HL-60 (cell line): ENCODE measurements at regions not wholly inside any gene's neighbourhood (a gene's known extent, or its start where the extent isn't known, plus 50 kb on each side); places are given as distances from the start of the nearest gene placed in this dataset.

ENCODE experiments used
- DNase-seq, 2 experiments: peaks; one replicate each; pipeline ENCODE4 v3.0.0-alpha.2; 2010 to 2020; ENCODE audit warnings: low read depth in 1 of 2, low spot score in 1 of 2
- H3K27ac ChIP-seq: fragments of 250-450 bp; sonication (Bioruptor Pico); replicated peaks from 2 replicates; pipeline ENCODE4 v1.5.1; 2020; ENCODE audit warnings: mild to moderate bottlenecking, moderate library complexity
- H3K27me3 ChIP-seq: fragments of 250-450 bp; sonication (Bioruptor Pico); 2 replicates; pipeline ENCODE4 v1.5.1; 2021; ENCODE audit warnings: mild to moderate bottlenecking, moderate library complexity; ENCODE audit not compliant: insufficient read depth, poor library complexity, severe bottlenecking
- H3K4me3 ChIP-seq: replicated peaks from 2 replicates; pipeline ENCODE4 v1.5.1; 2011; ENCODE audit warnings: mild to moderate bottlenecking, control low read depth, low read length; ENCODE audit not compliant: insufficient read depth
- CTCF ChIP-seq: IDR thresholded peaks from one replicate; pipeline ENCODE4 v1.5.1; 2011; ENCODE audit warnings: low read length, control low read depth, inconsistent platforms; ENCODE audit not compliant: insufficient read depth
- GABPA ChIP-seq: IDR thresholded peaks from 2 replicates; pipeline ENCODE4 v1.6.1; 2012; ENCODE audit warnings: low read depth
- POLR2AphosphoS5 ChIP-seq: IDR thresholded peaks from 2 replicates; pipeline ENCODE4 v1.6.1; 2012; ENCODE audit warnings: low read depth
- REST ChIP-seq: IDR thresholded peaks from 2 replicates; pipeline ENCODE4 v1.6.1; 2012; ENCODE audit warnings: low read depth; ENCODE audit not compliant: insufficient replicate concordance
- SPI1 ChIP-seq: IDR thresholded peaks from 2 replicates; pipeline ENCODE4 v1.6.1; 2012; ENCODE audit warnings: low read depth, mild to moderate bottlenecking, borderline replicate concordance

- Histone ChIP-seq H3K27ac (no peak overlapping the region), H3K4me3 (no peak overlapping the region), H3K27me3 (no peaks in the 10 kb centered on the region)
- TF ChIP-seq REST = no peak
- TF ChIP-seq SPI1 = no peak
- no peak for TF ChIP-seq CTCF
- TF ChIP-seq POLR2AphosphoS5 = no peak
- no peak for TF ChIP-seq GABPA
- peak in 1 of 2 experiments; percentile 2 for DNase-seq
Observed at GRCh38 chr5:93800988-93801811, 59.8 kb upstream of the POU5F2 start.

- no peak overlapping the region for H3K27ac ChIP-seq
- H3K4me3 ChIP-seq = no peak overlapping the region
- no peaks in the 10 kb centered on the region for H3K27me3 ChIP-seq
- no peak for DNase-seq
- TF ChIP-seq GABPA = no peak
- TF ChIP-seq REST = no peak
- TF ChIP-seq SPI1 = no peak
- TF ChIP-seq CTCF = no peak
- TF ChIP-seq POLR2AphosphoS5 = no peak
Observed at GRCh38 chr5:93794954-93795353, 53.6 kb upstream of the POU5F2 start.

GRCh38 chr5:93793159-93793781 is 51.9 kb upstream of the POU5F2 start:
- no peak for DNase-seq
- Histone ChIP-seq H3K27ac (no peak overlapping the region), H3K4me3 (no peak overlapping the region), H3K27me3 (no peaks in the 10 kb centered on the region)
- TF ChIP-seq CTCF (no peak), GABPA (no peak), REST (no peak), SPI1 (no peak), POLR2AphosphoS5 (no peak)
